ENCODE measurements at regions not wholly inside any gene's neighbourhood (a gene's known extent, or its start where the extent isn't known, plus 50 kb on each side); places are given as distances from the start of the nearest gene placed in this dataset.

DNA sequence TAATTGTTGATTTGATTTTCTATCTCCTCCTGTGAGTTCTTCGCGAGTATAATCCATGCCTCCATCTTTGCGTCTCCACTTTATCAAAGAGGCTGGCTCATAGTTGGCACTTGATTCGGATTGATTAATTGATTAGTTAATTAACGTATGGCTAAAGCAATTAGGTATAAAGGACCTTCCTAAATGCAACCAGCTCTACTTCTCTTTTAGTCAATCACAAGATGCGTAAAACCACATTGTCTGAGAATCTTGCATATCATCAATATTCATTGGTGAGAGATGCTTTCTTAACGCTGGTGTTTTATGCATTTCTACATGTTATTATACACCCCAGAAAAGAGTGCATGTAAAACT lies 56.4 kb upstream of the NR2F2 start:
- no peak for TF ChIP-seq CTCF (IDR thresholded peaks at IDR 0.05)
- no peak for TF ChIP-seq POLR2A (IDR thresholded peaks at IDR 0.05)
